ENCODE measurements at regions not wholly inside any gene's neighbourhood (a gene's known extent, or its start where the extent isn't known, plus 50 kb on each side); places are given as distances from the start of the nearest gene placed in this dataset.

GRCh38 chr7:113787106-113787505 lies 131.7 kb downstream of the PPP1R3A start:
- Histone ChIP-seq H3K4me2 (no peak overlapping the region), H3K27me3 (no peaks in the 10 kb centered on the region), H3K27ac (no peak overlapping the region), H3F3A (ENCODE audit: low read depth) (no peaks in the 10 kb centered on the region), H3K4me1 (no peaks in the 10 kb centered on the region), H3K36me3 (no peaks in the 10 kb centered on the region), H3K4me3 (no peak overlapping the region), H3K9ac (no peak overlapping the region), H2AFZ (replicated peaks) (no peak overlapping the region), H4K20me1 (ENCODE audit: low read depth) (no peaks in the 10 kb centered on the region), H3K79me2 (ENCODE audit: low read depth) (no peaks in the 10 kb centered on the region), H3K9me3 (ENCODE audit: low read depth) (no peaks in the 10 kb centered on the region)
- Mint-ChIP-seq H3K9me3 (no peaks in the 10 kb centered on the region), H3K27me3 (ENCODE audit: insufficient read depth, low read depth) (no peaks in the 10 kb centered on the region), H3K4me3 (no peak overlapping the region), H3K36me3 (no peaks in the 10 kb centered on the region), H3K4me1 (no peaks in the 10 kb centered on the region), H3K27ac (no peak overlapping the region)
- no peak for TF ChIP-seq EZH2phosphoT487 (IDR thresholded peaks at IDR 0.05)
- TF ChIP-seq EZH2 (IDR thresholded peaks at IDR 0.05), result no peak
- no peak for TF ChIP-seq CTCF (IDR thresholded peaks at IDR 0.05)
- DNase-seq (ENCODE audit: low spot score), result no peak

- Histone ChIP-seq H4K20me1 (ENCODE audit: low read depth) (no peaks in the 10 kb centered on the region), H3K4me1 (no peaks in the 10 kb centered on the region), H2AFZ (replicated peaks) (no peak overlapping the region), H3F3A (ENCODE audit: low read depth) (no peaks in the 10 kb centered on the region), H3K9me3 (ENCODE audit: low read depth) (no peaks in the 10 kb centered on the region), H3K79me2 (ENCODE audit: low read depth) (no peaks in the 10 kb centered on the region), H3K4me2 (no peak overlapping the region), H3K27me3 (no peaks in the 10 kb centered on the region), H3K36me3 (no peaks in the 10 kb centered on the region), H3K4me3 (no peak overlapping the region), H3K9ac (no peak overlapping the region), H3K27ac (no peak overlapping the region)
- TF ChIP-seq EZH2 (IDR thresholded peaks at IDR 0.05), result no peak
- H3K4me3 Mint-ChIP-seq, result no peak overlapping the region
- H3K36me3 Mint-ChIP-seq, result no peaks in the 10 kb centered on the region
- H3K4me1 Mint-ChIP-seq, result no peaks in the 10 kb centered on the region
- no peak overlapping the region for H3K27ac Mint-ChIP-seq
- DNase-seq (ENCODE audit: low spot score), result no peak
- H3K9me3 Mint-ChIP-seq, result no peaks in the 10 kb centered on the region
- H3K27me3 Mint-ChIP-seq (ENCODE audit: insufficient read depth, low read depth), result no peaks in the 10 kb centered on the region
These were observed 133.9 kb downstream of the PPP1R3A start for GRCh38 chr7:113784956-113785355.

GRCh38 chr7:113784316-113784715 lies 134.5 kb downstream of the PPP1R3A start:
- H3K4me3 Mint-ChIP-seq, result no peak overlapping the region
- no peaks in the 10 kb centered on the region for H3K9me3 Mint-ChIP-seq
- no peaks in the 10 kb centered on the region for H3K4me1 ChIP-seq
- no peaks in the 10 kb centered on the region for H3K9me3 ChIP-seq (ENCODE audit: low read depth)
- H3K36me3 Mint-ChIP-seq, result no peaks in the 10 kb centered on the region
- H3K27me3 Mint-ChIP-seq (ENCODE audit: insufficient read depth, low read depth), result no peaks in the 10 kb centered on the region
- H4K20me1 ChIP-seq (ENCODE audit: low read depth), result no peaks in the 10 kb centered on the region
- no peaks in the 10 kb centered on the region for H3F3A ChIP-seq (ENCODE audit: low read depth)
- H3K36me3 ChIP-seq, result no peaks in the 10 kb centered on the region
- no peaks in the 10 kb centered on the region for H3K79me2 ChIP-seq (ENCODE audit: low read depth)
- no peaks in the 10 kb centered on the region for H3K4me1 Mint-ChIP-seq
- no peak overlapping the region for H3K9ac ChIP-seq
- no peak for DNase-seq (ENCODE audit: low spot score)
- H3K4me3 ChIP-seq, result no peak overlapping the region
- H3K27ac ChIP-seq, result no peak overlapping the region
- no peak for TF ChIP-seq EZH2 (IDR thresholded peaks at IDR 0.05)
- no peak for TF ChIP-seq EZH2phosphoT487 (IDR thresholded peaks at IDR 0.05)
- TF ChIP-seq CTCF (IDR thresholded peaks at IDR 0.05), result no peak
- no peak overlapping the region for H3K27ac Mint-ChIP-seq
- H3K4me2 ChIP-seq, result no peak overlapping the region
- no peaks in the 10 kb centered on the region for H3K27me3 ChIP-seq
- no peak overlapping the region for H2AFZ ChIP-seq (replicated peaks)

- Histone ChIP-seq H3F3A (ENCODE audit: low read depth) (no peaks in the 10 kb centered on the region), H3K27me3 (no peaks in the 10 kb centered on the region), H3K4me2 (no peak overlapping the region), H3K36me3 (no peaks in the 10 kb centered on the region), H3K79me2 (ENCODE audit: low read depth) (no peaks in the 10 kb centered on the region), H3K4me1 (no peaks in the 10 kb centered on the region), H2AFZ (replicated peaks) (no peak overlapping the region), H4K20me1 (ENCODE audit: low read depth) (no peaks in the 10 kb centered on the region), H3K27ac (no peak overlapping the region), H3K9ac (no peak overlapping the region), H3K9me3 (ENCODE audit: low read depth) (no peaks in the 10 kb centered on the region), H3K4me3 (no peak overlapping the region)
- Mint-ChIP-seq H3K36me3 (no peaks in the 10 kb centered on the region), H3K9me3 (no peaks in the 10 kb centered on the region), H3K27ac (no peak overlapping the region), H3K27me3 (ENCODE audit: insufficient read depth, low read depth) (no peaks in the 10 kb centered on the region), H3K4me3 (no peak overlapping the region), H3K4me1 (no peaks in the 10 kb centered on the region)
- no peak for DNase-seq (ENCODE audit: low spot score)
- TF ChIP-seq CTCF (IDR thresholded peaks at IDR 0.05), result no peak
- no peak for TF ChIP-seq EZH2phosphoT487 (IDR thresholded peaks at IDR 0.05)
- no peak for TF ChIP-seq EZH2 (IDR thresholded peaks at IDR 0.05)
These were observed 135.4 kb downstream of the PPP1R3A start for GRCh38 chr7:113783403-113783802.
